ENCODE measurements at regions not wholly inside any gene's neighbourhood (a gene's known extent, or its start where the extent isn't known, plus 50 kb on each side); places are given as distances from the start of the nearest gene placed in this dataset.

DNA sequence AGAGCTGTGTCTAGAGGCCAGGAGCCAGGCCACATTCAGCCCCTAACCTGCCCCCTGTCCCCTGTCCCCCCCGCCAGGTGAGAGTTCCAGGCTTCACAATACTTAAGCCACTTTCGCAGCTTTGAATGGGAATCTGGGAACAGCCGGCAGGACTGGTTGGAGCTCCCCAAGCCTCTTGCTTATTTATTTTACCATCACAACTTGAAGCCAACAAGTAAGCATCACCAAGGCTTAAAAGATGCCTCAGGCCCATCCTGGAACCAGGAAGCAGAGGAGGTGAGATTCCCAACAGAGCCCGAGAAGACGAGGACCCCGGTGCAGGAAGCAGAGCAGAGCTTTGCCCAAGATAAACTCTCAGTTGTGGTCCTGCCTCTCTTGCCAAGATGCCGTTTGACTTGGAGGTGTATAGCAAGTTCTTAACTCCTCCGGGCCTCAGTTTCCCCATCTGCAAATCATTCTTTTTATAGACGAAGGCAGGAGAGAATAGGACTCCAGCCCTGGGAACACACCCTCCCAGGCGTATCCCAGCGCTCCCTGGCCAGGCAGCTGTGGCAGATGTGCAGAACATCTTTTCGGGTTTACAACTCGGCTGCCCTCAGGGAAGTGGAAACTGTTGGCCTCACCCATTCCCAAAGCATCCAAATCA is 66.8 kb upstream of the SLC25A33 start:
- Mint-ChIP-seq H3K27me3 (peaks cover 3 to 28% (median 16%) of the 10 kb centered on the region in 5 donors), H3K36me3 (no peaks in the 10 kb centered on the region), H3K9me3 (no peaks in the 10 kb centered on the region), H3K4me1 (no peaks in the 10 kb centered on the region), H3K27ac (no peak overlapping the region), H3K4me3 (no peak overlapping the region)
- ATAC-seq: no peak
- H3K36me3 ChIP-seq (ENCODE audit: control insufficient read depth in 2 of 3, insufficient read depth in 3 of 3, low read length in 3 of 3): no peaks in the 10 kb centered on the region
- no peaks in the 10 kb centered on the region for H3K9me3 ChIP-seq (ENCODE audit: control insufficient read depth in 2 of 3, low read length in 3 of 3)
- ChIA-PET POLR2A (no interaction called here), CTCF (no interaction called here)
- H3K4me3 ChIP-seq (ENCODE audit: low read length): no peak overlapping the region
- intact Hi-C loops (cut with micrococcal nuclease): no loop called here
- H3K27me3 ChIP-seq (ENCODE audit: control insufficient read depth in 2 of 2, insufficient read depth in 2 of 2, low read length in 2 of 2): no peaks in the 10 kb centered on the region
- no peaks in the 10 kb centered on the region for H3K4me1 ChIP-seq (ENCODE audit: control insufficient read depth in 2 of 2, insufficient read depth in 2 of 2, low read length in 2 of 2)
- H3K27ac ChIP-seq (ENCODE audit: low read depth, low read length): no peak overlapping the region
- no peak for DNase-seq

DNA sequence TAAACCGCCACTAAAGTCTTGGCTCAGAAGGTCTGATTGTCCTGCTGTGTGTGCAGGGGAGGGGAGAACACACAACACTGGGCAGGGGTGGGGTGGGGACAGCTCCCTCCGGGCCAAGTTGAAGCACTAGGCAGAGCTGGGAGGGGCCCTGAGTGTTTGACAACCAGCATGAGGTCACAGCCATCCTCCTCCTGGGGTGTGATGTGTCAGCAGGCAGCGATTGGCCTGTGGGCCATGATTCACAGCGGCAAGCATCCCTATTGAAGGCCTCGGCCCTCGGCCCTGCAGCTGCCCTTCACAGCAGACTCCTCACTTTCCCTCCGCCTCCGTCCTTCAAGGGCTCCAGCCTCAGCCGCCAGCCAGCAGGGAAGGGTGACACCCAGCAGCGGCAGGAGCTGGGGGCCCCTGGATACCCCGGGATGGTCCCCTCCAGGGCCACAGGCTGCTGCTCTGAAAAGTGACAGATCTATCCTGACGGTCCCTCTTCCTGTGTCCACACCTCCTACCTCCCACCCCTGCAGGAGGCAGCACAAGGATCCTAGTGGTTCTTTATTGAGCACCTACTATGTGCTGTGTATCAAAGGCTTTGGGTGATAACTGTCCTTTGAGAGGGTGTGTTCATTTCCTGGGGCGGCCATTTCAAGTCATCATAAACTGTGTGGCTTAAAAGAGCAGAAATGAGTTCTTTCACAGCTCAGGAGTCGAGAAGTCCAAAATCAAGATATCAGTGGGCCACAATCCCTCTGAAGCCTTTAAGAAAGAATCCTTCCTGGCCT is 66.0 kb upstream of the SLC25A33 start:
- ChIA-PET CTCF (interaction anchor here (0.6 kb wide), 1 partner anchor 362 kb away, joined by 3 read pairs; no protein-coding TSS in a partner anchor), POLR2A (no interaction called here)
- H3K36me3 ChIP-seq (ENCODE audit: control insufficient read depth in 2 of 3, insufficient read depth in 3 of 3, low read length in 3 of 3): no peaks in the 10 kb centered on the region
- no peak overlapping the region for H3K27ac Mint-ChIP-seq
- no peaks in the 10 kb centered on the region for H3K9me3 ChIP-seq (ENCODE audit: control insufficient read depth in 2 of 3, low read length in 3 of 3)
- no peaks in the 10 kb centered on the region for H3K9me3 Mint-ChIP-seq
- H3K27me3 ChIP-seq (ENCODE audit: control insufficient read depth in 2 of 2, insufficient read depth in 2 of 2, low read length in 2 of 2): no peaks in the 10 kb centered on the region
- H3K4me3 ChIP-seq (ENCODE audit: low read length): no peak overlapping the region
- H3K4me1 Mint-ChIP-seq: no peaks in the 10 kb centered on the region
- DNase-seq (no peak), ATAC-seq (no peak)
- H3K27ac ChIP-seq (ENCODE audit: low read depth, low read length): no peak overlapping the region
- H3K36me3 Mint-ChIP-seq: no peaks in the 10 kb centered on the region
- H3K4me3 Mint-ChIP-seq: no peak overlapping the region
- H3K4me1 ChIP-seq (ENCODE audit: control insufficient read depth in 2 of 2, insufficient read depth in 2 of 2, low read length in 2 of 2): no peaks in the 10 kb centered on the region
- peaks cover 3 to 22% (median 10%) of the 10 kb centered on the region in 5 donors for H3K27me3 Mint-ChIP-seq
- intact Hi-C loops (cut with micrococcal nuclease): no loop called here

DNA sequence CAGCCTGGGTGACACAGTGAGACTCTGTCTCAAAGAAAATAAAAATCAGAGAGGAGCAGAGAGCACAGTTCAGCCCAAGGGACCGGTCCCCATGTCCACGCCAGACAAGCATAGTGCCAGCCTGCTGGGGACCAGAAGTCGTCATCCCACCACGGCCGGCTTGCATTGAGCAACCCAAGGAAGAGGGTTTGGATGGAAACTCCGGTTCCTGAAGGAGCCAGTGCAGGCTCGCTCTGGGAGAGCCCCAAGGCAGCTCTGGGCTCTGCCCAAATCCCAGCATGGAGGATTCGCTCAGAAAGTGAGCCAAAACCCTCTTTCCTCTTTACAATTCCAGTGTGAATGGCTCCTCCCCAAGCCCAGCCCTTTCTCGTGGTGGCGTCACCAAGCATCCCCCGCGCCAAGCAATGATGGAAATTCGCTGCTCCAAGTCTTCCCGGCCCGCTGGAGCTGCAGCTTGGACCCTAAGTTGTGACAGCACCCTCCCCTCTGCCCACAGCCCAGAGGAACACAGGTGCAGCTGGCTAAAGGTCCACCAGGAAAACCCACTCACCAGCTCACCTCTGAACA is 64.1 kb upstream of the SLC25A33 start:
- ChIA-PET POLR2A (interaction anchor here (0.6 kb wide), 1 partner anchor 269 kb away, joined by 3 read pairs; no protein-coding TSS in a partner anchor), CTCF (interaction anchor here (1.2 to 2.1 kb wide), 2 partner anchors 13 to 186 kb away, joined by 3 to 5 read pairs; no protein-coding TSS in a partner anchor)
- no peak for ATAC-seq
- H3K36me3 Mint-ChIP-seq: no peaks in the 10 kb centered on the region
- H3K4me1 Mint-ChIP-seq: no peaks in the 10 kb centered on the region
- Histone ChIP-seq H3K36me3 (ENCODE audit: control insufficient read depth in 2 of 3, insufficient read depth in 3 of 3, low read length in 3 of 3) (no peaks in the 10 kb centered on the region), H3K27me3 (ENCODE audit: control insufficient read depth in 2 of 2, insufficient read depth in 2 of 2, low read length in 2 of 2) (no peaks in the 10 kb centered on the region), H3K9me3 (ENCODE audit: control insufficient read depth in 2 of 3, low read length in 3 of 3) (no peaks in the 10 kb centered on the region), H3K27ac (ENCODE audit: low read depth, low read length) (no peak overlapping the region), H3K4me3 (ENCODE audit: low read length) (no peak overlapping the region), H3K4me1 (ENCODE audit: control insufficient read depth in 2 of 2, insufficient read depth in 2 of 2, low read length in 2 of 2) (no peaks in the 10 kb centered on the region)
- DNase-seq: no peak
- H3K27ac Mint-ChIP-seq: no peak overlapping the region
- H3K9me3 Mint-ChIP-seq: no peaks in the 10 kb centered on the region
- no peak overlapping the region for H3K4me3 Mint-ChIP-seq
- H3K27me3 Mint-ChIP-seq: peaks cover 3 to 21% (median 6%) of the 10 kb centered on the region in 5 donors
- intact Hi-C loops (cut with micrococcal nuclease): no loop called here

DNA sequence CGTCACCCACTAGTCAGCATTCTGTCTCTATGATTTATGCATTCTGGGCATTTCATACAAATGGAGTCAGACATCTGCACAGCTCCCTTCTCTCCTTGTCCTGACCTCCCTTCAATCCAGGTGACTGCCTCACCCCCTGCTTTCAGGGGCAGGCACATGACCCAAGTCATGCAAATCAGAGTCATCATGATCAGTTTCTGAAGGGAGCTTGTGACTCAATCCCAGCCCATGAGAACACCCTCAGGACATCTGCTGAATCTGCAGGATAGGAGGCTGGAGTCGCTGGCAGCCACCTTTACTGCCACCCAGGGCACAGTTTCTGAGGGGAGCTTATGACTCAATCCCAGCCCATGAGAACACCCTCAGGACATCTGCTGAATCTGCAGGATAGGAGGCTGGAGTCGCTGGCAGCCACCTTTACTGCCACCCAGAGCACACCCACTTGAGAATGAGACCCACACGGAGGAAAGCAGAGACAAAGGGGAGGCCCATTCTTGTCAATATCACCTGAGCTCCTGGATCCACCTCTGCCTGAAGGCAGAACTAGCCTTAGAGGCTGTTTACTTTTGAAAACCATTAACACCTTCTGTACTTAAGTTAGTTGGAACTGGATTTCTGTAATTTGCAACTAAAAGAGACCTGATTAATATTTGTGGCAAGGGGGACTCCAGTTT is 62.3 kb upstream of the SLC25A33 start:
- intact Hi-C loops (cut with micrococcal nuclease): no loop called here
- Mint-ChIP-seq H3K27me3 (peaks cover 0 to 19% (median 4%) of the 10 kb centered on the region in 5 donors), H3K36me3 (no peaks in the 10 kb centered on the region), H3K27ac (no peak overlapping the region), H3K9me3 (no peaks in the 10 kb centered on the region), H3K4me3 (no peak overlapping the region), H3K4me1 (no peaks in the 10 kb centered on the region)
- no peak overlapping the region for H3K4me3 ChIP-seq (ENCODE audit: low read length)
- H3K27ac ChIP-seq (ENCODE audit: low read depth, low read length): no peak overlapping the region
- H3K9me3 ChIP-seq (ENCODE audit: control insufficient read depth in 2 of 3, low read length in 3 of 3): no peaks in the 10 kb centered on the region
- ATAC-seq (no peak), DNase-seq (no peak)
- ChIA-PET POLR2A (interaction anchor here (0.7 kb wide), 1 partner anchor 8 kb away, joined by 3 read pairs; no protein-coding TSS in a partner anchor), CTCF (interaction anchor here (1.0 kb wide), 1 partner anchor 193 kb away, joined by 3 read pairs; no protein-coding TSS in a partner anchor)
- H3K36me3 ChIP-seq (ENCODE audit: control insufficient read depth in 2 of 3, insufficient read depth in 3 of 3, low read length in 3 of 3): no peaks in the 10 kb centered on the region
- H3K27me3 ChIP-seq (ENCODE audit: control insufficient read depth in 2 of 2, insufficient read depth in 2 of 2, low read length in 2 of 2): no peaks in the 10 kb centered on the region
- H3K4me1 ChIP-seq (ENCODE audit: control insufficient read depth in 2 of 2, insufficient read depth in 2 of 2, low read length in 2 of 2): no peaks in the 10 kb centered on the region

DNA sequence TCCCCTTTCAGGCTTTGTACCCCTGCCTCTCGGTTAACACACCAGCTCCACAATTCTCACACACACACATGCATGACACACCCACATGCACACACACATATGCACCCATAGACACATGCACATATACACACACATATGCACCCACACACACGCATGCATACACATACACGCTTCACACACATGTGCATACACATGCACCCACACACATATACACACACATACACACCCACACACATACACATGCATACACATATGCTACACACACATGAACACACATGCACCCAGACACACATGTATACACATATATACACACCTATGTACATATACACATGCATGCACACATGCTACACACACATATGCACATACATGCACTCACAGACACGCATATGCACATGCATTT is 61.7 kb upstream of the SLC25A33 start:
- intact Hi-C loops (cut with micrococcal nuclease): no loop called here
- Mint-ChIP-seq H3K36me3 (no peaks in the 10 kb centered on the region), H3K27ac (no peak overlapping the region), H3K4me1 (no peaks in the 10 kb centered on the region), H3K4me3 (no peak overlapping the region), H3K27me3 (peaks cover 0 to 18% (median 4%) of the 10 kb centered on the region in 5 donors), H3K9me3 (no peaks in the 10 kb centered on the region)
- ChIA-PET CTCF (no interaction called here), POLR2A (no interaction called here)
- no peak for DNase-seq
- H3K27me3 ChIP-seq (ENCODE audit: control insufficient read depth in 2 of 2, insufficient read depth in 2 of 2, low read length in 2 of 2): no peaks in the 10 kb centered on the region
- H3K4me1 ChIP-seq (ENCODE audit: control insufficient read depth in 2 of 2, insufficient read depth in 2 of 2, low read length in 2 of 2): no peaks in the 10 kb centered on the region
- ATAC-seq: no peak
- no peaks in the 10 kb centered on the region for H3K9me3 ChIP-seq (ENCODE audit: control insufficient read depth in 2 of 3, low read length in 3 of 3)
- H3K36me3 ChIP-seq (ENCODE audit: control insufficient read depth in 2 of 3, insufficient read depth in 3 of 3, low read length in 3 of 3): no peaks in the 10 kb centered on the region
- no peak overlapping the region for H3K27ac ChIP-seq (ENCODE audit: low read depth, low read length)
- H3K4me3 ChIP-seq (ENCODE audit: low read length): no peak overlapping the region

DNA sequence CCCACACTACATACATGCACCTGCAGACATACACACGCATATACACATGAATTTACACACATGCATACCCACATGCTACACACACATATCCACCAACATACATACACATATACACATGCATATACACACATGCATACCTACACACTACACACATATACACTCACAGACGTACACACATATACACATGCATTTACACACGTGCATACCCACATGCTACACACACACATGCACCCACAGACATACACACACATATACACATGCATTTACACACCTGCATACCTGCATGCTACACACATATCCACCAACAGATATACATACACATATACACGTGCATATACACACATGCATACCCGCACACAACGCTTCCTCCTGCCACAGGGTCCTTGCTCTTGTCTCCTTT is 61.2 kb upstream of the SLC25A33 start:
- Mint-ChIP-seq H3K9me3 (no peaks in the 10 kb centered on the region), H3K27me3 (peaks cover 0 to 18% (median 4%) of the 10 kb centered on the region in 5 donors), H3K4me3 (no peak overlapping the region), H3K36me3 (no peaks in the 10 kb centered on the region), H3K4me1 (no peaks in the 10 kb centered on the region), H3K27ac (no peak overlapping the region)
- intact Hi-C loops (cut with micrococcal nuclease): no loop called here
- ChIA-PET POLR2A (no interaction called here), CTCF (no interaction called here)
- DNase-seq: no peak
- H3K4me1 ChIP-seq (ENCODE audit: control insufficient read depth in 2 of 2, insufficient read depth in 2 of 2, low read length in 2 of 2): no peaks in the 10 kb centered on the region
- H3K27ac ChIP-seq (ENCODE audit: low read depth, low read length): no peak overlapping the region
- H3K36me3 ChIP-seq (ENCODE audit: control insufficient read depth in 2 of 3, insufficient read depth in 3 of 3, low read length in 3 of 3): no peaks in the 10 kb centered on the region
- no peak for ATAC-seq
- H3K27me3 ChIP-seq (ENCODE audit: control insufficient read depth in 2 of 2, insufficient read depth in 2 of 2, low read length in 2 of 2): no peaks in the 10 kb centered on the region
- no peak overlapping the region for H3K4me3 ChIP-seq (ENCODE audit: low read length)
- no peaks in the 10 kb centered on the region for H3K9me3 ChIP-seq (ENCODE audit: control insufficient read depth in 2 of 3, low read length in 3 of 3)

Measured in naive thymus-derived CD4-positive, alpha-beta T cell (primary cell).